Heart left ventricle (tissue), 16 donors: ENCODE measurements at regions not wholly inside any gene's neighbourhood (a gene's known extent, or its start where the extent isn't known, plus 50 kb on each side); places are given as distances from the start of the nearest gene placed in this dataset.

Source experiments
- ATAC-seq, 4 donors: fragments of 200-7000 bp; cut with Tn5 transposase; one replicate each; pipeline ENCODE4 v1.9.1; 2020 to 2022; ENCODE audit warnings: moderate library complexity in 4 of 4, mild to moderate bottlenecking in 3 of 4, moderate number of reproducible peaks in 1 of 4
- DNase-seq, 5 donors: peaks; one replicate each; pipeline ENCODE4 v3.0.0-alpha.2; 2020
- H3K27ac ChIP-seq, 12 donors: fragments of 200-600 bp; sonication (generic) in 4 of 12; one replicate each; pipeline versions ENCODE4 v1.5.0 to v1.8.0; 2016 to 2022; ENCODE audit warnings: mild to moderate bottlenecking in 2 of 12
- H3K27me3 ChIP-seq, 9 donors: fragments of 200-600 bp; sonication (generic) in 2 of 9; one replicate each; pipeline versions ENCODE4 v1.5.1 to v1.8.0; 2016 to 2022; ENCODE audit warnings: mild to moderate bottlenecking in 3 of 9
- H3K36me3 ChIP-seq, 9 donors: fragments of 200-600 bp; sonication (generic) in 2 of 9; one replicate each; pipeline versions ENCODE4 v1.5.0 to v1.8.0; 2018 to 2022; ENCODE audit warnings: mild to moderate bottlenecking in 2 of 9
- H3K4me1 ChIP-seq, 12 donors: fragments of 200-600 bp; sonication (generic) in 4 of 12; one replicate each; pipeline versions ENCODE4 v1.5.0 to v1.8.0; 2016 to 2022; ENCODE audit warnings: mild to moderate bottlenecking in 3 of 12
- H3K4me3 ChIP-seq, 12 donors: fragments of 200-600 bp; sonication (generic) in 4 of 12; one replicate each; pipeline versions ENCODE4 v1.5.0 to v1.8.0; 2017 to 2022; ENCODE audit warnings: mild to moderate bottlenecking in 9 of 12, moderate library complexity in 4 of 12
- H3K9me3 ChIP-seq, 12 donors: fragments of 200-600 bp; sonication (generic) in 4 of 12; one replicate each; pipeline versions ENCODE4 v1.5.0 to v1.8.0; 2016 to 2022; ENCODE audit warnings: mild to moderate bottlenecking in 1 of 12
- CTCF ChIP-seq, 12 donors: fragments of 200-600 bp; sonication (generic) in 4 of 12; IDR thresholded peaks; one replicate each; pipeline versions ENCODE4 v1.5.0 to v1.8.0; 2018 to 2022; ENCODE audit warnings: antibody characterized with exemption in 12 of 12, mild to moderate bottlenecking in 5 of 12
- POLR2A ChIP-seq, 2 donors: fragments of 450-650 bp; IDR thresholded peaks; one replicate each; pipeline ENCODE4 v1.6.1; 2017; ENCODE audit warnings: antibody characterized with exemption in 2 of 2, mild to moderate bottlenecking in 2 of 2, moderate library complexity in 2 of 2
- WGBS, 4 donors: extraction: QIAGEN DNeasy Blood & Tissue Kit in 2 of 4; methylation state at CpG; one replicate each; pipeline versions ENCODE4 v1.1.5 to v1.1.7; 2013 to 2018; 5-methylcytosine and 5-hydroxymethylcytosine counted together
- intact Hi-C, 10 donors: fragments of 100-400 bp; cut with DNase I; formaldehyde crosslinking; loops; one replicate each; pipeline versions ENCODE4 v1.11.1 to v1.14.2; 2022
- donor health status: ischemic (EF 13 %, LVEDD 7.1; RV severe dilation, severe dysfunction).
- donor health status: healthy with polysubstance abuse.
- donor health status: DM: no; HTN: yes; CAD: no.
- donor health status: DM: no; HTN: no; CAD: no.
- donor health status: ischemic (EF 25% LVEDD 6.9; RV normal size, moderate dysfunction).
- donor health status: ischemic (EF 25% LVEDD 5.7; RV mildly dilated, moderate dysfunction).
- donor health status: healthy.
- donor health status: DM: yes; HTN: yes; CAD: no.
- donor health status: ischemic (EF 35%, LVEDD 5.7; RV mildly dilated, moderate dysfunction).
- donor health status: nonischemic (EF 11% LVEDD 7.7; RV severe dilation, severe dysfunction).
- donor health status: DM: yes; HTN: yes; CAD: no.
- donor health status: PGD.
- donor health status: ischemic (EF 29% LVEDD 5.4; RV normal size, mild dysfunction).
- donor health status: nonischemic (EF 23%, LVEDD 6.1; RV moderate dilation, normal function).

GRCh38 chr7:25347360-25348066 is 119.2 kb upstream of the NPVF start:
- Histone ChIP-seq H3K27me3 (peaks cover 0 to 3% (median 0%) of the 10 kb centered on the region in 9 donors), H3K4me1 (no peaks in the 10 kb centered on the region), H3K27ac (no peak overlapping the region), H3K9me3 (no peaks in the 10 kb centered on the region), H3K36me3 (no peaks in the 10 kb centered on the region), H3K4me3 (no peak overlapping the region)
- DNase-seq, result no peak
- WGBS, 4 donors, result 69 to 78% (median 74%) methylated on average over 4 of the region's 4 CpGs
- intact Hi-C loops, result no loop called here
- TF ChIP-seq POLR2A (IDR thresholded peaks at IDR 0.05) (no peak), CTCF (IDR thresholded peaks at IDR 0.05) (no peak)
- no peak for ATAC-seq

DNA sequence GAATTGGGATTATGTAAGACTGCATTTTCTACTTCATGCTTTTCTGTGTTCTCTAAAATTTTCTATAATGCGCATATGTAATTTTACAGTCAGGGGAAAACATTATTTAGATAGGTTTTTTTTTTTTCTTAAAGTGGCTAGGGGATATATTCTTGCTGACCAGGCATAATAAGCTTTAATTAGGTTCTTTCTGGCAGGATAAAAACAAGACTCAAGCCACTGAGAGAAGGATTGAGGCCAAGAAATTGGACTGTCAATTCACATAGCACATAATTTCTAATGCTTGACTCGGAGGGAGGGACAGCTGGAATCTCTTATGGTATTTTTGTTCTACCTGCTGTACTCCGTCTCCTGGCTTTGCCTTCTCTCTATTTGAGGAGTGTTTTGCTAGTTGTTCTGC is 119.8 kb upstream of the NPVF start:
- Histone ChIP-seq H3K27me3 (peaks cover 0 to 3% (median 0%) of the 10 kb centered on the region in 9 donors), H3K9me3 (no peaks in the 10 kb centered on the region), H3K4me1 (no peaks in the 10 kb centered on the region), H3K4me3 (no peak overlapping the region), H3K36me3 (no peaks in the 10 kb centered on the region), H3K27ac (no peak overlapping the region)
- intact Hi-C loops, result no loop called here
- no peak for TF ChIP-seq POLR2A (IDR thresholded peaks at IDR 0.05)
- no peak for TF ChIP-seq CTCF (IDR thresholded peaks at IDR 0.05)
- ATAC-seq, result no peak
- WGBS, 4 donors, result 61 to 73% (median 67%) methylated on average over 3 of the region's 3 CpGs
- no peak for DNase-seq

DNA sequence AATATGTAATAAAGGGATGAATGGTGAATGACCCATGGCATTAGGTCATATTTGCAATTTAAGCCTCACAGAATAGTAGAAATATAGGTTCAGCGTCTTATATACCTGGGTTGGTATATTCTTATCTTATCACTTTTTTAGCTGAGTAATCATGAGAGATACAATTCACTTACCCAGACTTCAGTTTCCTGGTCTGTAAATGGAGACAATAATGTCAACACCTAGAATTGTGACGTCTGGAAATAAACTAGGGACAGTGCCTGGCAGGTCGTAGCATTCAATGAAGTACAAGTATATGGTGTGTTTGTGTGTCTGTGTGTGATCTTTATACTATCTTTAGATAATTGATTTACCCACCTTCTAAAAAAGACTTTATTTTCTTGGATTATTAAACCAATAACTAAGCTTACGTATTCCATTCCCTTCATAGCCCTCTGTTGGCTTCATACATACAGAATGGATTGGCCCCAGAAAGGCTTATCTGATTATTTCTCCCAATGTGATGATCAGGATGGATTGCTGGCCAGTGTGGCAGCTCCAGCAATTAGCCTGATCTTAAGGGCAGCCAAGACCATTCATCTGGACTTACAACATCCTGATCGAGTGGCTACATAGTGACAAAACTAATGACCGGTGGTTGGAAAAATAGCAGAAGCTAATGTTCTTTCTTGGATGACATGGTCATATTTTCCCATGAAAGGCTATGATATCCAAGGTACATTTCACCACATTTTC is 121.2 kb upstream of the NPVF start:
- 67 to 73% (median 70%) methylated on average over 6 of the region's 6 CpGs for WGBS, 4 donors
- Histone ChIP-seq H3K9me3 (no peaks in the 10 kb centered on the region), H3K27me3 (peaks cover 0 to 3% (median 0%) of the 10 kb centered on the region in 9 donors), H3K36me3 (no peaks in the 10 kb centered on the region), H3K27ac (no peak overlapping the region), H3K4me3 (no peak overlapping the region), H3K4me1 (no peaks in the 10 kb centered on the region)
- DNase-seq (no peak), ATAC-seq (no peak)
- intact Hi-C loops, result no loop called here
- TF ChIP-seq POLR2A (IDR thresholded peaks at IDR 0.05) (no peak), CTCF (IDR thresholded peaks at IDR 0.05) (no peak)

DNA sequence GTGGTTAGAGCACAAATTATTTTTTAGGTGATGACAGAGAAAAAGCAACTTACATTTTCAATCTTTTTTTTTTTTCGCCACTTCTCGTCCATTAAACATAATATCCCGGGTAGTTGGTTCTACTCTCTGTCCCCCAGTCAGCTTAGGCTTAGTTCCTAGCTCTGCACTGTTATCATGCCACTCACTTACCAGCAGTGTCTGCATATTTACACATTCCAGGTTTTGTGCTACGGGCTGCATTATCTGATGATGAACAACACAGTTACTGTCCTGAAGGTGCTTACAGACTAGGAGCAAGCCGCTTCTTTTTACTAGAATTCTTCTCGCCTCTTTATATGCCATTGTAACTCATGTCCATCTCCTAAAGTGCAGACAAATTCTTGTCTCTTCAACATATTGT is 121.8 kb upstream of the NPVF start:
- no peak overlapping the region for H3K4me3 ChIP-seq
- DNase-seq (no peak), ATAC-seq (no peak)
- H3K27me3 ChIP-seq, result peaks cover 0 to 3% (median 0%) of the 10 kb centered on the region in 9 donors
- 65 to 83% (median 78%) methylated on average over 6 of the region's 6 CpGs for WGBS, 4 donors
- TF ChIP-seq POLR2A (IDR thresholded peaks at IDR 0.05), result no peak
- TF ChIP-seq CTCF (IDR thresholded peaks at IDR 0.05), result no peak
- no peaks in the 10 kb centered on the region for H3K9me3 ChIP-seq
- no peaks in the 10 kb centered on the region for H3K4me1 ChIP-seq
- H3K36me3 ChIP-seq, result no peaks in the 10 kb centered on the region
- intact Hi-C loops, result no loop called here
- H3K27ac ChIP-seq, result no peak overlapping the region
